ENCODE measurements at regions not wholly inside any gene's neighbourhood (a gene's known extent, or its start where the extent isn't known, plus 50 kb on each side); places are given as distances from the start of the nearest gene placed in this dataset.
"Not testable (repeated sequence)": the region's sequence is repeated elsewhere in the genome, so short reads cannot be mapped to it uniquely, and the experiment has no call there.

- CTCF ChIA-PET: no interaction called here
- POLR2A ChIA-PET: no interaction called here
- TF ChIP-seq CTCF (IDR thresholded peaks at IDR 0.05; ENCODE audit: insufficient read depth, low read length, missing control alignments): no peak
- DNase-seq (ENCODE audit: low read depth, low spot score): no peak
- H3K4me3 ChIP-seq (ENCODE audit: low read depth, low read length): no peak overlapping the region
These were observed 188.6 kb downstream of the JRKL start for GRCh38 chr11:96578379-96578778.

GRCh38 chr11:96579656-96580055 is 189.8 kb downstream of the JRKL start:
- no peak overlapping the region for H3K4me3 ChIP-seq (ENCODE audit: low read depth, low read length)
- no peak for DNase-seq (ENCODE audit: low read depth, low spot score)
- ChIA-PET POLR2A (no interaction called here), CTCF (no interaction called here)
- TF ChIP-seq CTCF (IDR thresholded peaks at IDR 0.05; ENCODE audit: insufficient read depth, low read length, missing control alignments): no peak

- CTCF ChIA-PET: no interaction called here
- no peak for TF ChIP-seq CTCF (IDR thresholded peaks at IDR 0.05; ENCODE audit: insufficient read depth, low read length, missing control alignments)
- POLR2A ChIA-PET: no interaction called here
- no peak overlapping the region for H3K4me3 ChIP-seq (ENCODE audit: low read depth, low read length)
- DNase-seq (ENCODE audit: low read depth, low spot score): no peak
These were observed 190.7 kb downstream of the JRKL start for GRCh38 chr11:96580476-96581040.

GRCh38 chr11:96585944-96586880 is 196.4 kb downstream of the JRKL start:
- CTCF ChIA-PET; DNase-seq (ENCODE audit: low read depth, low spot score); H3K4me3 ChIP-seq (ENCODE audit: low read depth, low read length); POLR2A ChIA-PET: not testable (repeated sequence)

GRCh38 chr11:96588793-96589192 is 199.0 kb downstream of the JRKL start:
- POLR2A ChIA-PET; CTCF ChIA-PET; H3K4me3 ChIP-seq (ENCODE audit: low read depth, low read length); DNase-seq (ENCODE audit: low read depth, low spot score): not testable (repeated sequence)

- POLR2A ChIA-PET: no interaction called here
- no peak for DNase-seq (ENCODE audit: low read depth, low spot score)
- CTCF ChIA-PET: no interaction called here
- no peak overlapping the region for H3K4me3 ChIP-seq (ENCODE audit: low read depth, low read length)
- no peak for TF ChIP-seq CTCF (IDR thresholded peaks at IDR 0.05; ENCODE audit: insufficient read depth, low read length, missing control alignments)
These were observed 205.2 kb downstream of the JRKL start for GRCh38 chr11:96595011-96595410.

GRCh38 chr11:96607864-96608558 is 218.2 kb downstream of the JRKL start:
- POLR2A ChIA-PET: no interaction called here
- no peak for TF ChIP-seq CTCF (IDR thresholded peaks at IDR 0.05; ENCODE audit: insufficient read depth, low read length, missing control alignments)
- no peak overlapping the region for H3K4me3 ChIP-seq (ENCODE audit: low read depth, low read length)
- no peak for DNase-seq (ENCODE audit: low read depth, low spot score)
- CTCF ChIA-PET: no interaction called here
